ENCODE measurements at regions not wholly inside any gene's neighbourhood (a gene's known extent, or its start where the extent isn't known, plus 50 kb on each side); places are given as distances from the start of the nearest gene placed in this dataset.
"Not testable (repeated sequence)": the region's sequence is repeated elsewhere in the genome, so short reads cannot be mapped to it uniquely, and the experiment has no call there.

GRCh38 chr12:23388898-23389297 is 560.6 kb downstream of the SOX5 start:
- DNase-seq, result not testable (repeated sequence)

DNA sequence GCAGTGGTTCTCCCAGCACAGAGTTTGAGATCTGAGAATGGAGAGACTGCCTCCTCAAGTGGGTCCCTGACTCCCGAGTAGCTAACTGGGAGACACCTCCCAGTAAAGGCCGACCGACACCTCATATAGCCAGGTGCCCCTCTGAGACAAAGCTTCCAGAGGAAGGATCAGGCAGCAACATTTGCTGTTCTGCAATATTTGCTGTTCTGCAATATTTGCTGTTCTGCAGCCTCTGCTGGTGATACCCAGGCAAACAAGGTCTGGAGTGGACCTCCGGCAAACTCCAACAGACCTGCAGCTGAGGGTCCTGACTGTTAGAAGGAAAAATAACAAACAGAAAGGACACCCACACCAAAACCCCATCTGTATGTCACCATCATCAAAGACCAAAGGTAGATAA is 560.2 kb downstream of the SOX5 start:
- DNase-seq, result not testable (repeated sequence)

DNA sequence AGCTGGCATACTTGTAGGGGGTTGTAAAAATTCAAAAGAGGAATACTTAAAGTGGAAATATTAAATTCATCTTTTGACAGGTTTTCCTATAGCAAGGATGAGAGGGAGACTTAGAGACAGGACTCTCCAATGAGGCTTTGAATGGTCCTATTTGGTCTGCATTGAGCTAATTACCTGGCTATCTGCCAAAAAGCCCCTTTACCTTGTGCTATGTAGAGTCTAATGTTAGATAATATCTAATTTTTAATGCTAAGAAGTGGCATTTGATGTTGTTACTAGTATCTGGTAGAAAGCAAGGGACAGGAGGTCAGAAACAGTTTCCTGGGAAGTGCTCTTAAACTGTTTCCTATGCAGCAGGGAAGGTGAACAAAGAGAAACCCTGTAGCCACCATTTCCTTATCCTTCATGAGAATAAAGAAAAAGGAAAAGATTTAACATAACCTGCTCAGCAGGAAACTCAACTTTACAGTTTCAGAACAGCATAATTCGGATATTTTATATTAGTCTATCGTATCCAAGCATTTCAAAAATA is 550.0 kb downstream of the SOX5 start:
- DNase-seq, result no peak

DNA sequence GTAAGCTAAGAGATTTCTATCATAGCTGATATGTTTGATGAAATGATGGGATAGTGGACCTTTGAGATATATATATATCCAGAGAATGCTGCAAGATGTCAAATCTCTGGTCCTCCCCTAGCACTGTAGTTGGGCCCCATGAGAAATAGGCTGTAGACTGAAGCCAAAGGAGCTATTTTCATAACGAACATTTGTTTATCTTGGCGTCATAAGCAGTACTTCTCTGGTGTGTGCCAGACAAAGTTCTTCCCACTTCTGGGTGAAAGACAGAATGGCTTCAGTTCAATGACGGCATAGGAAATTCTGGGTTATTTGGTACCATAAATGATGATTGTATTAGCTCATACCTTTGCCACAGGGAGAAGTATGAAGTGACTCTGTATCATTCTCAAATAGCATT is 534.3 kb downstream of the SOX5 start:
- no peak for DNase-seq

GRCh38 chr12:23421556-23421955 is 527.9 kb downstream of the SOX5 start:
- no peak for DNase-seq

GRCh38 chr12:23423097-23423687 is 526.3 kb downstream of the SOX5 start:
- no peak for DNase-seq

DNA sequence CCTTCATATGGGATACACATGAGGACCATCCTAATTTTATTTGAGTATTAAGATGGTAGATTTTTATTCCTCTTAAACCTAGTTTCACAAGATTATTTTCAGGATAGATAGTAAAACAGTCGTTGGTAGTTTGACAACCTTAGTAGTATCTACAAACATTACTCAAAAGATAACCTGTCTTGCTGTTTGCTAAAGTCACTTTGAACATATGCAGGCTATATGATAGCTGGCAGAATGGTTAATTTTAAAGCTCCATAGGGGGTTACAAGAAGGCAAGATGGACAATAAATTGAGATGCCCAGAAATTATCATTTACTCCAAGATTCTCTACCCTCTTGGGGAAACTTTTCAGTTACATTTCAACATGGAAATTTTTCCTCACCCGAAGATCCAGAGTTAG is 525.7 kb downstream of the SOX5 start:
- DNase-seq, result no peak

DNA sequence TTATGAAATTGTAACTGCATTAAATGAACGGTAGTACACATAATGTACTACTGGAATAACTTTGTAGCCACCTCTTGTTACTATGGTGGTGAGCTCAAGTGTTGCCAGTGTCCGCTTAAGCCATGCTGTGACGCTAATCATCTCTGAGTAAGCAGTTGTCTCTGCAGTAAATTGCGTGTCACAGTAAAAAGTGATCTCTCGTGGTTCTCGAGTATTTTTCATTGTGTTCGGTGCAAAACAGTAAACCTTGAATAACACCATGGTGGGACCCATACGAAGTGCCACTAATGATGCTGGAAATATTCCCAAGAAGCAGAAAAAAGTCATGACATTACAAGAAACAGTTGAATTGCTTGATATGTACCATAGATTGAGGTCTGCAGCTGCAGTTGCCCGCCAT is 524.8 kb downstream of the SOX5 start:
- DNase-seq, result no peak

DNA sequence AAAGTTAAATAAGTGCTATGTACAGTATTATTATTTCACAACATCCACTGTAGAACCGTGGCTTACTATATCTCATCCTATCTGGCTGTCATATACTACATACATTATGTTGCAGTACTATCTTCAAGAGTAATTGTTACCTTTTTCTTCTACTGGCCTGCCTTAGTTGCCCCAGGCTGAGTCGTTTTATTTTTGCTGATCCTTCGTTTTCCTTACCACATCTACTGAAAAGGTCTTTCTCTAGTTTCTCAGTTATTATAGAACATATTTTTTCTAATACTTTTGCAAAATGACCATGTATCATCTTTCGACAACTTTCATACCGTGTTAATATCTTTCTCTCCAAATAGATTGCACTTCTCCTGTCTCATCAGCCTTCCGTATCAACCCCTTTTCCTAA is 523.1 kb downstream of the SOX5 start:
- DNase-seq, result no peak

- DNase-seq, result no peak
Measured at GRCh38 chr12:23428758-23429157, 520.7 kb downstream of the SOX5 start.

DNA sequence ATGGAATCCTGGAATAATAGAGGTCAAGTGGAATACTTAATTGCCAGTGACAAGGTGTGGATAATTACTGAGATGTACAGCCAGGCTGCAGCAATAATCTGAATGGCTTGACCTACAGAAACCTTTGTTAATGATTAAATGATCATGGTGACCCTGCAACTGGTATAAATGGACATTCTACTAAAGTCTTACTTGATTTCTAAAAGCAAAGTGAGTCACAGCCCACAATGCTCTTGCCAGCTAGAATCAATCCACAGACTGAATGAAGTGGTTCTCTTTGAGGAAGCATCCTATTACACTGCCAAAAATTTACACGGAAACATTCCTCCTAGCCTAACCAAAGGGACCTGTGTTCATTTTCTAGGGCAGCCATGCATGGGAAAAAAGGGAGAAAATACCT is 518.5 kb downstream of the SOX5 start:
- DNase-seq, result no peak

DNA sequence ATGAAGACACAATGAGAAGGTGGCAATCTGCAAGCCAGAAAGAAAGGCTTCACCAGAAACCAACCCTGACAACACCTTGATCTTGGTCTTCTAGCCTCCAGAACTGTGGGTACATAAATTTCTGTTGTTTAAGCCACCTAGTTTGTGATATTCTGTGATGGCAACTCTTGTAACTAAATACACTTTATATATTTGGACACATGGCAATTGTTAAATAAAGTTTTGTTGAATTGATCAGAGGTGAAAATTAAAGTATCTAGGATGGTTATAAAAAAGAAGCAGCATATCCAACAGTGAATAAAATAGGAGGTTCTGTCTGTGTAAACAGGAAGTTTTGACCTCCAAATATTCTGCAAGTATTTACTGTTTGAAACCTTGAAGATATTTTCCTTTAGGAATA is 516.3 kb downstream of the SOX5 start:
- no peak for DNase-seq

DNA sequence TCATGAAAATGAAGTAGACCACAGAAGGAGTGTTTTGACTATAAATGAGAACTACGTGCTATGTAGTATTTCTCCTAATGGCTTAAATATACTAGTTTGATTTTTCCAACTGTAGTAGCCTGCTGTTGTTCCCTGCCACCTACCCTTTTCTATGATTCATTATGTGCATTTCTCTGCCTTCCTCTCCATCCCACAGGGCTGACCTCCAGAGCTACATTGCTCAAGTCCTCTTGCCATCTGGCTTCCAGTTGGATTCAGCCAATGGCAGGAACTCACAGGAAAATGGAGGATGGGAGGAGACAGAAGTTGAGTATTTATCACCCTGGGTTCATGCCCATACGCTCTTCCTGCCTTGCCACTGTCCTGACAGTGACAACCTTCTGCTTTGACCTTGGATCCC is 515.3 kb downstream of the SOX5 start:
- DNase-seq, result no peak

DNA sequence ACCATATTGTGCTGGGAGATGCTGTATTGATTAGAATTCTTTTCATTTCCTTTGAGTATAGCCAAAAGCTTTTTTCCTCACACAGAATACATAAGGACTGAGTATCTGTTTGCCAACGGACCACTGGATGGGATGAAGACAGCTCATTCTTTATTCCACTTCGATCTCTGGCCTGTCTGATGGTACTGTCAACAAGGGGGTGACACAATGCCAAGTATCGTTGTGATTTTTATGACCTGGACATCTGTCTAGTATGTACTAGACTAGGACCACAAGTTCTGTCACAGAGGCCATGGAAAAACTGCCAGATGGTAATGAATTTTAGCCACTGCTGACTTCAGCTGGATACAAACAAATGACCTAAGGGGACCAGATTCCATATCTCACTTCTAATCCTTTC is 502.7 kb downstream of the SOX5 start:
- no peak for DNase-seq

GRCh38 chr12:23450810-23451209 is 498.7 kb downstream of the SOX5 start:
- no peak for DNase-seq

DNA sequence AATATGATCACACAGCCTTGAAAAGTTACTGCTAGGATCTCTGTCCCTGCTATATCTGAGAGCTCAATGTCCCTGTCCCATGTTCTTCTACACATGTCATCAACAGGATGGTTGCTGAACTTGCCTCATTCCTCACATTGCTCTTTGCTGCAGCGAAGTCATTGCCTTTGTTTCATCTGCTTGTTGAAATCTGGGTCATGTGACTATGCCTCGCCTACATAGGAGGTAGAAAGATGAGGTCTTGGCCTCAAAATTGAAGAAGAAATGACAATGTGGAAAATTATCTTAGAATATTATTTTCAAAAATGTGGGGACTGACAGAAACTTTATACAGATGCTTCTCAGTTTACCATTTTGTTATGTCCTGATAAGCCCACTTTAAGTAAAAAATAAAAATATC is 494.2 kb downstream of the SOX5 start:
- no peak for DNase-seq

DNA sequence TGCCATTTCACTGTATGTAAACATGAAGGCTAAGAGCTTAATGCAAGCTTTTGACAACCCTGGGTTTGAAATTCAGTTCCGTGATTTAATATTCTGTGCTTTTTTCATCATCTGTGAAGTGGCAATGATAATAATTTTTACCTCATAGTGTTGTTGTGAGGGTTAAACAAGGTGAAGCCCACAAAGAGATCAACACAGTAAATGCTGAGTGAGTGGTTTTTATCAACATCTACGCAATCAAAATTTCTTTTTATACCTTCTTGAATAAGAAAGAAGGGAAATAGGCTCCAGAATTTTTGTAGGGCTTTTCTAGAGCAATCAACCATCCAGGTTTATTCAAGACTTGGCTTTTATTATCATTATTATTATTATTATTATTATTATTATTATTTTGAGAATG is 490.8 kb downstream of the SOX5 start:
- DNase-seq, result no peak

- no peak for DNase-seq
Measured at GRCh38 chr12:23462546-23462945, 486.9 kb downstream of the SOX5 start.

DNA sequence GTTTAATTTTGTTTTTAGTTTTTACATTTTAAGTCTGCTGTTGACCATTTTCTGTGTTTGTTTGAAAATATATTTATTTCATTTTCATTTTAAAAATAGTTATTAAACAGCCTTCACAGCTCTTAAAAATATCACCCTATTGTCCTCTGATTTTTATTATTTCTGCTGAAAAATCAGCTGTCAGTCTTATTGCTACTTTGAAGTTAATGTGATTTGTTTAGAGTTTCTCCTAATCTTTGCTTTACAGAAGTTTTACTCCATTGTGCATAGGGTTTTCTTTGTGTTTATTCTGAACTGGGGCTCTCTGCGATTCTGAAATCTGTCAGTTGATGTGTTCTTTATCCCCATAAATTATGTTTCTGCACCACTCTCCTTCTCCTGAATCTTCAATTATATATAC is 486.3 kb downstream of the SOX5 start:
- no peak for DNase-seq

- DNase-seq, result no peak
Measured at GRCh38 chr12:23464241-23464812, 485.1 kb downstream of the SOX5 start.

- DNase-seq, result no peak
Measured at GRCh38 chr12:23472329-23472971, 477.0 kb downstream of the SOX5 start.

GRCh38 chr12:23473071-23473470 is 476.4 kb downstream of the SOX5 start:
- no peak for DNase-seq

DNA sequence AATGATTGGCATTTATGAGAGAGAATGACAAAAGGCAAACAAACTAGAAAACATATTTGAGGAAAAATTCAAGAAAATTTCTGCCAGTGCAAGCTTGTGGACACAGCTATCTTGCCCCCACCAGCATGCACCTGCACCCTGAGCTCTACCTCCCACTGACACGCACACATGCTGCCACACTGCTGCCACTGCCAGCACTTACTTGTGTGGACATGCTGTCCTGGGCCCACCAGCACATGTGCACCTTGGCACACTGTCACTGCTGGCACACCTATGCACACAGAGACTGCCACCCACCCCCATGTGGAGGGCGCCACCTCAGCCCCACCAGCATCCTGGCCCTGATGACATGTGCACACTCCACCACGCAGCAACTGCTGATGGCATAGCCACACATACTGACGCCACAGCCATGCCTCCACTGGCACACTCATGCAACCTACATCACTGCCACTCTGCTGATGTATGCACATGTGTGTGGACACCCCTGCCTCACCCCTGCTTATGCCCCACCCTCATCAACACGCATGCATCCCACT is 475.0 kb downstream of the SOX5 start:
- no peak for DNase-seq

All from central memory CD4-positive, alpha-beta T cell (primary cell).